Gastroesophageal sphincter (tissue), 4 donors: ENCODE measurements at regions not wholly inside any gene's neighbourhood (a gene's known extent, or its start where the extent isn't known, plus 50 kb on each side); places are given as distances from the start of the nearest gene placed in this dataset.

Source experiments
- ATAC-seq: fragments of 150-250 bp; one replicate; pipeline ENCODE4 v1.9.1; 2016; ENCODE audit warnings: mild to moderate bottlenecking, moderate library complexity
- H3K27ac ChIP-seq, 4 donors: fragments of 200-600 bp; sonication (generic) in 3 of 4; 1 replicate in 3 of 4; 2 replicates in 1 of 4; pipeline ENCODE4 v1.5.1; 2016 to 2019
- H3K27me3 ChIP-seq: fragments of 200-600 bp; sonication (generic); one replicate; pipeline ENCODE4 v1.5.1; 2019
- H3K36me3 ChIP-seq, 2 donors: fragments of 200-600 bp; sonication (generic); one replicate each; pipeline ENCODE4 v1.5.1; 2019; ENCODE audit warnings: control low read depth in 1 of 2
- H3K4me1 ChIP-seq, 3 donors: fragments of 200-600 bp; sonication (generic); 1 replicate in 2 of 3; 2 replicates in 1 of 3; pipeline ENCODE4 v1.5.1; 2016 to 2019; ENCODE audit warnings: control low read depth in 2 of 3
- H3K4me3 ChIP-seq, 2 donors: fragments of 200-600 bp; sonication (generic); one replicate each; pipeline ENCODE4 v1.5.1; 2019; ENCODE audit warnings: mild to moderate bottlenecking in 1 of 2, moderate library complexity in 1 of 2
- H3K9me3 ChIP-seq, 3 donors: fragments of 200-600 bp; sonication (generic); one replicate each; pipeline ENCODE4 v1.5.1; 2017 to 2019; ENCODE audit warnings: control low read depth in 2 of 3
- CTCF ChIP-seq, 4 experiments: fragments of 200-600 bp in 2 of 4; fragments of 450-650 bp in 2 of 4; sonication (generic) in 1 of 4; IDR thresholded peaks; one replicate each; pipeline ENCODE4 v1.5.1; 2017 to 2019; ENCODE audit warnings: antibody characterized with exemption in 4 of 4, mild to moderate bottlenecking in 2 of 4, moderate library complexity in 2 of 4
- EP300 ChIP-seq: sonication (generic); formaldehyde crosslinking; IDR thresholded peaks from one replicate; pipeline ENCODE4 v1.6.1; 2017; ENCODE audit warnings: antibody characterized with exemption, mild to moderate bottlenecking
- POLR2A ChIP-seq, 2 donors: fragments of 450-650 bp; IDR thresholded peaks; one replicate each; pipeline ENCODE4 v1.6.1; 2017; ENCODE audit warnings: antibody characterized with exemption in 2 of 2, mild to moderate bottlenecking in 2 of 2, moderate library complexity in 1 of 2
- POLR2AphosphoS5 ChIP-seq: sonication (generic); formaldehyde crosslinking; IDR thresholded peaks from one replicate; pipeline ENCODE4 v1.6.1; 2017; ENCODE audit warnings: antibody characterized with exemption
- WGBS, 2 donors: methylation state at CpG; one replicate each; pipeline ENCODE4 v1.1.5; 2018; ENCODE audit warnings: low coverage in 1 of 2; 5-methylcytosine and 5-hydroxymethylcytosine counted together
- small RNA-seq, 4 donors: library from RNA; depleted of rRNA; stranded (forward); fragments of <200 nt; gene quantifications; one replicate each; pipeline ENCODE3, GENCODE V24; 2016

- Histone ChIP-seq H3K27me3 (peaks cover 16% of the 10 kb centered on the region), H3K36me3 (no peaks in the 10 kb centered on the region), H3K9me3 (peaks cover 0 to 17% (median 0%) of the 10 kb centered on the region in 3 donors), H3K4me1 (peaks cover 0 to 7% (median 0%) of the 10 kb centered on the region in 3 donors), H3K27ac (no peak overlapping the region), H3K4me3 (no peak overlapping the region)
- TF ChIP-seq POLR2A (IDR thresholded peaks at IDR 0.05) (no peak), POLR2AphosphoS5 (no peak), CTCF (IDR thresholded peaks at IDR 0.05) (no peak), EP300 (no peak)
- ATAC-seq: no peak
- whole genome bisulfite sequencing, 2 donors: 78 to 94% methylated on average over 2 to 3 of the region's 4 CpGs
Observed at GRCh38 chr5:174789596-174789995, 65.2 kb downstream of the MSX2 start.

- H3K4me3 ChIP-seq: no peak overlapping the region
- ATAC-seq: no peak
- no peak overlapping the region for H3K27ac ChIP-seq
- H3K4me1 ChIP-seq: no peaks in the 10 kb centered on the region
- H3K27me3 ChIP-seq: no peaks in the 10 kb centered on the region
- WGBS, 2 donors: 82 to 85% methylated on average over 4 to 5 of the region's 5 CpGs
- H3K36me3 ChIP-seq: no peaks in the 10 kb centered on the region
- TF ChIP-seq POLR2A (IDR thresholded peaks at IDR 0.05) (no peak), POLR2AphosphoS5 (no peak), EP300 (no peak), CTCF (IDR thresholded peaks at IDR 0.05) (no peak)
- peaks cover 0 to 17% (median 0%) of the 10 kb centered on the region in 3 donors for H3K9me3 ChIP-seq
Observed at GRCh38 chr5:174785120-174785680, 60.8 kb downstream of the MSX2 start.

Small RNA genes lying in the stretch of these regions (small RNA-seq; reads per million reads assigned to genes)
- 0 reads per million in 4 donors for gene AC008413.1
